NB4 (cell line): ENCODE measurements at regions not wholly inside any gene's neighbourhood (a gene's known extent, or its start where the extent isn't known, plus 50 kb on each side); places are given as distances from the start of the nearest gene placed in this dataset.

Source experiments
- CTCF ChIP-seq: IDR thresholded peaks from one replicate; pipeline ENCODE4 v1.5.1; 2012; ENCODE audit warnings: low read depth, low read length
- MAX ChIP-seq: IDR thresholded peaks from 2 replicates; pipeline ENCODE4 v1.6.1; 2011; ENCODE audit warnings: low read depth, low read length
- MYC ChIP-seq: IDR thresholded peaks from 2 replicates; pipeline ENCODE4 v1.6.1; 2011; ENCODE audit warnings: low read depth, low read length
- POLR2A ChIP-seq: IDR thresholded peaks from 2 replicates; pipeline ENCODE4 v1.6.1; 2011; ENCODE audit warnings: mild to moderate bottlenecking; ENCODE audit not compliant: insufficient read length; ENCODE audit errors: extremely low read depth

- no peak for TF ChIP-seq CTCF
- TF ChIP-seq POLR2A: no peak
- no peak for TF ChIP-seq MAX
- no peak for TF ChIP-seq MYC
Observed at GRCh38 chr15:87758794-87759418, 497.6 kb downstream of the NTRK3 start.
